HG02571 (cell line): ENCODE measurements at regions not wholly inside any gene's neighbourhood (a gene's known extent, or its start where the extent isn't known, plus 50 kb on each side); places are given as distances from the start of the nearest gene placed in this dataset.
"Not testable (repeated sequence)": the region's sequence is repeated elsewhere in the genome, so short reads cannot be mapped to it uniquely, and the experiment has no call there.

Experiments
- ATAC-seq: cut with Tn5 transposase; IDR thresholded peaks from one replicate; pipeline ENCODE4 v1.9.1; 2021; ENCODE audit warnings: mild to moderate bottlenecking, moderate library complexity; ENCODE audit not compliant: unreplicated experiment

DNA sequence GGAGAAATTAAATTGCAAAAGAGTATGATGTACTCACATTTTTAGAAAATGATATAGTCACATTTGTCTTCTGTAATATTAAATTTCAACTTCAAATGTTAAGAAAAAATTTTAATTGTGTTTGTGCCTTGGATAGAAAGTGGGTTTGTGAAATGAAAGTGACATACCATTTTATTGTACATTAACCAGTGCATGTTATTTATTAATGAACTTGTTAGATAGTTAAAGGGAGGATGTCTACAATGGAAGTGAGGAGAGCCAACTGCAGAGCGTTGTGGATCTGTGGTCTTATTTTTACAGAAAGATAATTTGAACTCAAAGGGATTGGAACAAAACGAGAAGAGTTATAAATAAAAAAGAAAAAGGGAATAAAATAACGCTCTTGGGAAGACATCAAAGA lies 291.7 kb downstream of the ARL4A start:
- no peak for ATAC-seq

DNA sequence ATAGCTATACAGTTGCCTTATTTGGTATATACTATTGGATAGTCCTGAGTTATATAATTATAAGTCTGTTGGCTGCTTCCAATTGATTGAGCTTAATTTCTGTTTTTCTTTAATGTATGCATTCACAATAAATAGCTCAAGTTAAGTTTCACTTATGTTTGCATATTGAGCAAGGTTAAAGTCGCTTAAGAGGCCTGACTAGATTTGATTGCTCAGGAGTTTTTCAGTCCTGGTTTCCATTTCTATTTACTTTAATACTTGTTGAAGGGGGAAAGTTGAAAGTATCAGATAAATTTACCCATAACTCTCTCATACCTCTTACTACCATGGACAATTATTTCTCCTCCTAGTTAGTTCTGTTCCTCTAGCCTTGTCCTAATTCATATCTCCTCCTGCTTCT lies 294.7 kb downstream of the ARL4A start:
- ATAC-seq: no peak

DNA sequence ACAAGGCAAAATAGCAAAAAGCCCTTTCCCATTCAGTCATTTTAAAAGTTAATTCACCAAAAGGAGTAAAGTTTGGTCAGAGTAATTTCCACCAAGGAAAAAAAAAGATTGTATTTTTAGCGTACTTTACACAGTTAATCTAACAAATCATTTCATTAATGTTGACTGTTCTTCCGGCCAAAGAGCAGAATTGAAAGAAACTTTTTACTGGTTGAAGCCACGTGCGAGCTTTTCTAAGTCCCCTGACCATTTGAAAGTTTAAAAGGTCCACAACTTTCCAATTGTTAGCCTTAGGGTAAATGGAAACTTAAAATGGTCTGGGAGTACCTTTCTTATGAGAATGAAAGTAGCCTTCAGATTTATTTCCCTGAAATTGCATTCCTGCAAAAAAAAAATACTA lies 296.7 kb downstream of the ARL4A start:
- no peak for ATAC-seq

DNA sequence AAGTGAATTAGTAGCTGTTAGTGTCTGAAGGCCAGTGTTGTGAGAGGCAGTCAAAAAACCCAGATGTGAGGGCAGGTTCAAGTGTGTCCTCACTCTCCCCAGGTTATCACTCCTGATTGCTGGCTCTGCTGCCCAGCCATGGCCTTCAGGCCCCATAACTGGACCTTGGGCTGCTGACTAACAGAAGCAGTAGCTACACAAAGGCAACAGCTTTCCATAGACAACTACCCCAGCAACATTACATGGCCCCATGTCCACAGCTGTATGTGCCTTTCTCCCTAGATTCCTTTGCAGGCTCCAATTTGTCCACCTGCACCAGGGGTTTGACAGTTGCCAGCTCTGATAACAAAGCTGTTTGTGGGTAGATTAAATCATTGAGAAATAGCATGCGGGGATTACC lies 297.8 kb downstream of the ARL4A start:
- no peak for ATAC-seq

DNA sequence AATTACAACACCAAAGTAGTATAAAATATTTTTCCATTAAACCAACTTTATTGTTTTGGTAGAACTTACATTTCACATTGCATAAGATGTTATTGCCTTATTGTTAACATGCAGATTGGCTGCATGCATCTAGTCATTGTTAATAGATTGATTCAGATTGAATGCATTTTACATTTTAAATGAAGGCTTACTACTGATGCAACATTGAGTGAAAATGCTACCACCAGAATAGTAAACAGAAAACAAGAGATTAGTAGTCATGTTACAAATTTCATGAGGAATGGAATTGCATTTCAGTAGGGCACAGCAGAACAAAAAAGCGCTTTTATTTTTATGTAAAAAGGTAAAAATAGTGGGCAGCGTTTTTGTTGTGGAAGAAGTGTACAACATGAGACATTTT lies 298.3 kb downstream of the ARL4A start:
- ATAC-seq: no peak

DNA sequence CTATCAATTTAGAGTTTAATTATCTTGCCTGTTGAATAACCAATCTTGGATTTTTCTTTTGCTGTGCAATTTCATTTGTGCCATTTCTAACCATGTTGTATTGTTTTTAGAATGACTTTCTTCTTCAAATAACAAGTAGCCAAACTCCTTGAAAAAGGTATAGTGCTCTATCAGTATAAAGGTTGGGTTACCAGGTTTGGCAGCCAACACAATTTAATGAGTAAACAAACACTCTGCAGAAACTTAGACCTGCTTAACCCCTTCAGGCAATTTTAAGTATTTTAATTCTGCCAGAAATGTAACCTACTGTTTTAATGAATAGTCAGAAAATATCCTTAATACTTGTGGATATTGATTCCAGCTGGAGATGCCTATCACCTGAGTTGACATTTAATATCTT lies 299.8 kb downstream of the ARL4A start:
- no peak for ATAC-seq

DNA sequence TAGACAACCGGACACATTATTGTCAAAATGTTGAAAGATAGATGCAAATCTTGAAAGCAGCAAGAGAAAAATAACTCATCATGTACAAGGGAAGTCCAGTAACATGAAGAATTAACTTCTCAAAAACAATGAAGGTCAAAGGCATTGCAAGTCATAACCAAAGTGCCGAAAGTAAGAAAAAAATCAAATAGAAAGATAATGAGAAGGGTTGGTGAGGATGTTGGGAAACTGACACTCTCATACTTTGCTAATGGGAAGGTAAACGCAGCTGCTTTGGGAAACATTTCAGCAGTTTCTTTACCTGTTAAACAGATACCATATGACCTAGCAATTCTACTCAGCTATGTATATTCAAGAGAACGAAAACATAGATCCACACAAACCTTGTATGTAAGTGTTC lies 303.0 kb downstream of the ARL4A start:
- ATAC-seq: no peak

DNA sequence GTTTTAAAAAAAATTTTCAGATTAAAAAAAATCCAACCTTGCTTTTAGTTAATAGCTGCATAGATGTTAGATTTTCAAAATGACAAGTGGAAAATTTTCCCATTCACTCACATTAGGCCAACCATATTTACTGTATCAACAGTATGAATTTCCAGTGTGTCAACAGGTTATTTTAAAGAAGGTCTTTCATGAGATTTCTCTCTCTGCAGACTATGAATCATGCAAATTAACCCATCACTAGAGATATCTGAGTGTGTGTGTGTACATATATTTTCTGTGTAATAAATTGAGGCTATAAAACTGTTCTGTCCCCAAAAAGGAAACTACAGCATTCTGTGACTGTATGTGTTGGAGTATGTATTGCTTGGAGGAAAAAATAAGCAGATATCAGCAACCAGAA lies 305.6 kb downstream of the ARL4A start:
- ATAC-seq: no peak

DNA sequence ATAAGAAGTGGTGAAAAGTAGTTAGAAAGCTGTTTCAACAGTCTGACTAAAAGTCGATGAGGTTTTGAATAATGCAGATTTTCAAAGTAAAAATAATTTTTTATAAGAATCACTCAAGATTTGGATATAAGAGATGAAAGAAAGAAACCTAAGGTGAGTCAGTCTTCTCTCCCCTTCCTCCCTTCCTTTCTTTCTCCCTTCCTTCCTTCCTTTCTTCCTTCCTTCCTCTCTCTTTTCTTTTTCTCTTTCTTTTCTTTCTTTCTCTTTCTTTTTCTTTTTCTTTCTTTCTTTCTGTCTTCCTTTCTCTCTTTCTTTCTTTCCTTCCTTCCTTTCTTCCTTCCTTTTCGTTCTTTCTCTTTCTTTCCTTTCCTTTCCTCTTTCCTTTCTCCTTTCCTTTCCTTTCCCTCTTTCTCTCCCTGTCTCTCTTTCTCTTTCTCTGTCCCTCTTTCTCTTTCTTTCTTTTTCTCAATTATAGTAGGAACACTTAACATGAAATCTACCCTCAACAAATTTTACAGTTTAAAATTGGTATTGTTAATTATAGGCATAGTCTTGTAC lies 308.6 kb downstream of the ARL4A start:
- no peak for ATAC-seq

DNA sequence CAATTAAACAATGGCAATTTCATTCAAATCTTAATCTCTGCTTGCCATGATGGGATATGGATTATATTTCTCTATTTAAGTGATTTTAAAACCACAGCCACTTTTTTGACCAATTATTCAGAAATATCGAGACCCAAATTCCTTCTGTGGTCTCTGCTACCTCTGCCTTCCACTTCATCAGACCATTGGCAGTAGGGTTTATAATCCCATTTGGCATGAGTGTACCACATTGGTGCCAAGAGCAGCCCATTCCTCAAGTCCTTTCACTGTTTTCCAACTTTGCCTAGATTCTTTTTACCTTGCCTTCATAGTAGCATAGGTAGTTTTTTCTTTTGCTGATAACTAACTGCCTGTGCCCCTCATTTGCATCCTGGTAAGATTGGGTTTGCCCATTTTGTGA lies 319.9 kb downstream of the ARL4A start:
- no peak for ATAC-seq

DNA sequence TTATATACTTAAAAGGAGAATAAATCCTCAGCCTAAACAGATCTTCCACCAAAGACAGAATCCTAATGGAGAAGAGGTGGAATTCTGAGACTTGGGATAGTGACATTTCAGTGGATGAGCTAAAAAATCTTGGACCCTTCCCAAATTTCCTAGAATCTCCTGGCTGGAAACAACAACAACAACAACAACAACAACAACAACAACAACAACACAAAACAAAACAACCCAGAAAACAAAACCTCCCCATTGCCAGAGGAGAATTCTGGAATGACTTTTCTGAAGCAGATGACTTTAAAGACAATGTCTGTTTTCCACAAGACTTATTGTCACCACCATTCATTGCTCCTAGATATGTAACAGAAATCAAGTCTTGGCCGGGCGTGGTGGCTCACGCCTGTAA lies 322.1 kb downstream of the ARL4A start:
- ATAC-seq: no peak

DNA sequence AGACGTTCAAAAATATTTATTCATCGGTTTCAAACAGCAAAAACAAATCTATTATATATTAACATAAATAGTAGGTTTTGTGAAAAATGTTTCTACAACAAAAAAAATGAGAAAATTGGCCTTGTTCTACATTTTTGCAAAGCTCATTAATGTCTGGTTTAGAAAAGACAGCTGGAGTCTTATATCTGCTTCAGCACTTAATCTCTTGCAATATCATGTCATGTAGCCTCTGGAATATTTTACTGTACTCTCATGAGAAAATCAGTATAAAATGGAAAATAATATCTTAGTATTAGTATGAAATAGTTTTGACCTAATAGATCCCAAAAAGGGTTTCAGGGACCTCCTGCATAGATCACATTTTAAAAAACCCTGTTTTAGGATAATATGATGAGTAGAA lies 326.6 kb downstream of the ARL4A start:
- no peak for ATAC-seq

DNA sequence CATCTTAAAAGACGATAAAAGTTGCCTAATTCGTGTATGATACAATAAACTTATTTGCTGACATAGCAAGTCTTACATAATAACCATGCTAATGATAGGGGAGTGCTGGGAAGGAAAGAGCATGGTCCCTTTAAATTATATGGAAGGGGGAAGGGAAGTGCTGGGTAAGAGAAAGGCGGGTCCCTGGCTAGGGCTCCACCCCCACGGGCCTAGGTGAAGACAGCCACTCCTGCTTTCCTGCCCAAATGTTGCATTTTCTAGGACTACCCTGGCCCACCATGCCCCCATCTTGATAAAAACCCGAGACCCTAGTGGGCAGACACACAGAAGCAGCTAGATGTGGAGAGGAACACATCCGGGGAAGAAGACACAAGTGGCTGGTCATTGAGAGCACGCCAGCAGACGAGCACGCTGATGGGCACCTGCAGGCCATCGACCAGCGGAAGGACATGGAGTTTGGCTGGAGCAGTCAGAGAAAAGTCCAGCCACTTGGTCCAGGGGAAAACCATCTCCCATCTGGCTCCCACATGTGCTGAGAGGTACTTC lies 328.7 kb downstream of the ARL4A start:
- no peak for ATAC-seq

DNA sequence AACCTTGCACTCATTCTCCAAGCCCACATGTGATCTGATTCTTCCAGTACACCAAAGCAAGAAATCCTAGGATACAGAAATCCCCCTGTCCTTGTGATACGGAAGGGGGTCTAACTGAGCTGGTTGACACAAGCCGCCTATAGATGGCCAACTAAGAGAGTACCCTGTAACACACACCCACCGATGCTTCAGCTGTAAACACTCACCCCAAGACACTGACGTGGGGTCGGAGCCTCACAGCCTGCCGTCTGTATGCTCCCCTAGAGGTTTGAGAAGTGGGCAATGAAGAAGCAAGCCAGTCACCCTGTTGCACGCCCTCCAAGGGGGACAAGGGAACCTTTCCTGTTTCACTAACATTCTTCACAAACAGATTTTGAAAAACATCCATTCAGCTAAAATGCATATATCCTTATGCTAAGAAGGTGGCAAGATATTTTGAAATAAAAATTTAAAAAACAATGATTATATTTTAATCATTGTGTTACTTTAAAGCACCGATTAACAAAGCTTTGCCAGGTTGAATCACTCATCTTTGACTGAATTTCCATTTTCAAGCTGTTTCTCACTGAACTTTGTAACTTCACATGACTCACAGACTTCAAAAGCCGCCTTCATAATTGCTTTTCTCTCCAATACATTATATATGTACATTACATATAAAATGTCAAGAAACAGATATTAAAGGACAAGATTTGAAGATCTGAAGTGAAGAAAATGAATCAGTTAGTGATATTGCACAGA lies 329.3 kb downstream of the ARL4A start:
- ATAC-seq: no peak

DNA sequence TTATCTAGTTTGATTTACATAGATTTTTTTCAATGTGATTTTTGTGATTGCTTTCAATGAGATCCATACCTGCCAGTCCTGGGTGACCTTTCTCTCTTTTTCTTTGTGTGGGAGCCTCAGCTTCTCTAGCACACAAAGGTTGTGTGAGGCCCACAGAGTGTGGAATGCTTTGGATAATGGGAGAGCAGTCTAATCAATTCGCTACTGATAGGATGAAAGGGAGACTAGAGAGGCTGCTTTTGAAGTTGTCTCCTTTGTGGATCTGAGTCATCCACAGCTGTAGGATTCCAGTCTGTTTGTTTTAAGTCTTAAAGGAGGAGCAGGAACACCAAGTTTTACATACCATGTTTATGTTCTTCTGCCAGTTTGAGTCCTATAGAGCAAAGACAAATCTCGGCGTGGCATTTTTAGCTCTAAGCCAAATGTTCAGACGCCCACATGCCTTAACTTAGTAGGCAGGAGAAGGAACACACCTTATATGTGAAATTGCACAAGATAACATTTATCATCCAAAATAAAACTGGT lies 330.0 kb downstream of the ARL4A start:
- no peak for ATAC-seq

DNA sequence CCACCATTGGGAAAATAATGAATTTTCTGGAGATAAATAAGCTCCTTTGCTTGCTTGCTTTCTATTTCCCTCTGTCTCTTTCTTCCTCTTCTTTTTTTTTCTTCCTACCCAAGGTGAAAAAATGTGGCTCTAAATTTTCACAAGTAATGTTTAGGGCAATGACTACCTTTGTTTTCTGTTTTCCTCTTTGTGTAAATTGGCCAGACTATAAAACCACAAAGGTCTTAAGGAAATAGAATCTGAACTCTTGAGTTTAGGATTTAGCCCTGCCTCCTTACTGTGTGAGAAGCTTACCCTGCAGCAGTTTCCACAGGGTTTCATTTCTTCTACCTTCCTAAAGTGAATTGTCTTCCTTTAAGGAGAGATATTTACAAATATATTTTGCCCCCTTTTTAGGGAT lies 330.4 kb downstream of the ARL4A start:
- ATAC-seq: no peak

DNA sequence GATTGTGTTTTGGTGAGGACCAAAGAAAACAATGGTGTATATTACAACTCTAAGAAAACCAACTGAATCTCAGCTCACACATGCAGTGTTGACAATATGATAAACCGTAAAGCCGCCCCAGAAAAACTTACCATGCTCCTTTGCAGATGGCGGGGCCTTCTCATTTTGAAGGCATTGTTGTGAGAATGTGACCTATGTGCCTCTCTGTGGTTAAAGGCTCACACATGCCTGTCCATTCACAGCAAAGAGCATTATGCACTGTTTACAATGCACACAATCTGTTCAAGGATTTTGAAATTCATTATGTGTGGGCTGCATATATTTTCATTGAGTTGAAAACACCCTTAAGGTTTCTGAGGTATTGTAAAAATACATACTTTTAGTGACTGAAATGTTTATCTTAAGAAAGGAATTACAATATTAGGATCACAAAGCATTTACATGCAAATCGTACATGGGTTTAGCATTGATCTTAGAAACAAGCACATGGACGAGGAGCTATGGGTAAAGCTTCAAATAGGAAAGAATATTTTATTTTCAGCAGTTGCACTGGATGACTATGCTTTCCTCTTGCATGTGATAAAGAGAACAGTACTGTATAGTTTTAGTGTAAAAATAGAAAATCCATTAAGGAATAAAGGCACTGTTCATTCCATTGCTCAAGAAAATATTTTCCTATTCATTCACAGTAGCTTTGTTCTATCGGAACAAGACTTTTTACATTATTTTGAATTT lies 334.3 kb downstream of the ARL4A start:
- ATAC-seq: no peak

DNA sequence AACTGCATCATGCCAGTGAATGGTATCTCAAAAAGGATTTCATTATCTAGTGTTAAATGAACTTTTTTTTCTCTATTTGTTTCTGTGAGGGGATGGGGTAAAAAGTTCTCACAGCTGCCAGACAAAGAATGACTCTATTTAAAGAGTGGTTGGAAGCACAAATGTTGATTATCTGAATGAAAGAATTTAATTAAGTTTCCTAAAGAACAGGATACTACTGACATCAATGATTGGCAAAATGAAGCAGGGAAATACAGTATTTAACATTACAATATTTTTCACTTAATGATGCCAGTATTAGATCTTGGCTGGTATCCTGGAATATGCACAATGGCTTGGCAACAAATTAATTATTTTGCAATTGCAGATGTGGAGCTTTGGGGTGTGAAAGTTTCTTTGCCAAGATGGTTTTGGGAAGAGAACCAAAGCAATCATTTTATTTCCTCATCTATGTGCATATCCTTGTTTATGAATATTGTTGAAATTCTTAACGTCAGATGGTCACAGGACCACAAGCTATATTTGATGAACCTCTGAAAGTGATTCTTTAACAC lies 336.8 kb downstream of the ARL4A start:
- ATAC-seq: no peak

DNA sequence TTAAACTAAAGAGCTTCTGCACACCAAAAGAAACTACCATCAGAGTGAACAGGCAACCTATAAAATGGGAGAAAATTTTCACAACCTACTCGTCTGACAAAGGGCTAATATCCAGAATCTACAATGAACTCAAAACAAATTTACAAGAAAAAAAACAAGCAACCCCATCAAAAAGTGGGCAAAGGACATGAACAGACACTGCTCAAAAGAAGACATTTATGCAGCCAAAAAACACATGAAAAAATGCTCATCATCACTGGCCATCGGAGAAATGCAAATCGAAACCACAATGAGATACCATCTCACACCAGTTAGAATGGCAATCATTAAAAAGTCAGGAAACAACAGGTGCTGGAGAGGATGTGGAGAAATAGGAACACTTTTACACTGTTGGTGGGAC lies 337.6 kb downstream of the ARL4A start:
- ATAC-seq: not testable (repeated sequence)

DNA sequence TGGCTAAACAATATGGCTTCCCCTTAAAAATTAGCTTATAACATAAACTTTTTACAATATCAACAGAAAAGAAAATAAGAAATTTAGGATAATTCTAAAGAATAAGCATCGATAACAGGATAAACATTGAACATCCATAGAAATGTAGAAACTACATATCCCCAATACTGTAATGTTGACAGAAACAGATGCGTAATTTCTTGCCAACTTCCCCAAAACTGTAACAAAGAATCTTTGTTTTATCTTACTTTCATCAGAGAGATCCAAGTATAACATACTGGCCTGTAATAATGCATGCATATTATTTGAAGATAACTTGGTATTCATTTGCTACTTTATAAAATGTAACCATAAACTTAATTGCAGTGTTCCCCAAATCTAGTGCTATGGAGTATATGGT lies 339.9 kb downstream of the ARL4A start:
- no peak for ATAC-seq

DNA sequence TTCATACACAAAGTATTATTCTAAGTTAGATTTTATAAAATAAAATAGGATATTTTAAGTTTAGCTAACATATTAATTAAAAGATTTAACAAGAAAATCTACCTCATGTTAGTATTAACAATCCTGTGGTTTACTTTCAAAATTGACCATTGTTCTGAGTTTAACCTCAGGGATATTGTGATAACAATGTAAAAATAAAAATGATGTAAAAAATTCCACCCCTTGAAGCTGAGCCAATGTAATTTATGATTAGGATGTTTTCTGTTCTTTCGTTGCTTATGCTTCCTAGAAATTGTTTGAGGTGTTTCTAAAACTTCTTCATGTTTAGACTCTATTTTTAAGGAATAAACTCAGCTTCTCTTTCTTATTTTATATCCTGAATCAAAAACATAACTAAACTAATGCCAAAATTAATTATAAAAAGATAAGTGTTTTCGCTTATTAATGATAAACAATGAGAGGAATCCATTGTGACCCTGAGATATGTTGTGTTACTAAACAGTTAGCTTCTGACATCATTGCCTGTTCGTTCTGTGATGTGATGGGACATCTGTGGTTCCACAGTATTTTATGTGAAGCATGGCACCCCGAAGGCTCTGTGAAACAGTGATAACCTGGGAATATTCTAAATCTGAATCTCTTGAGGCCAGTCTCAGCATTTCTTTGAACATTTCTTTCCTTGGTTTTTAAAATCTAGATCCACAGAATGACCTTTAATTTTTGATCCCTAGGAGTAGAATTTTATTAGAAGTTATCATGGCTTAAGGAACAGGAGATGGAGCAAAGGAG lies 340.8 kb downstream of the ARL4A start:
- ATAC-seq: no peak
